HL-60 (cell line): ENCODE measurements at regions not wholly inside any gene's neighbourhood (a gene's known extent, or its start where the extent isn't known, plus 50 kb on each side); places are given as distances from the start of the nearest gene placed in this dataset.

Source experiments
- DNase-seq, 2 experiments: peaks; one replicate each; pipeline ENCODE4 v3.0.0-alpha.2; 2010 to 2020; ENCODE audit warnings: low read depth in 1 of 2, low spot score in 1 of 2
- H3K27ac ChIP-seq: fragments of 250-450 bp; sonication (Bioruptor Pico); replicated peaks from 2 replicates; pipeline ENCODE4 v1.5.1; 2020; ENCODE audit warnings: mild to moderate bottlenecking, moderate library complexity
- H3K27me3 ChIP-seq: fragments of 250-450 bp; sonication (Bioruptor Pico); 2 replicates; pipeline ENCODE4 v1.5.1; 2021; ENCODE audit warnings: mild to moderate bottlenecking, moderate library complexity; ENCODE audit not compliant: insufficient read depth, poor library complexity, severe bottlenecking
- H3K4me3 ChIP-seq: replicated peaks from 2 replicates; pipeline ENCODE4 v1.5.1; 2011; ENCODE audit warnings: mild to moderate bottlenecking, control low read depth, low read length; ENCODE audit not compliant: insufficient read depth
- CTCF ChIP-seq: IDR thresholded peaks from one replicate; pipeline ENCODE4 v1.5.1; 2011; ENCODE audit warnings: low read length, control low read depth, inconsistent platforms; ENCODE audit not compliant: insufficient read depth
- GABPA ChIP-seq: IDR thresholded peaks from 2 replicates; pipeline ENCODE4 v1.6.1; 2012; ENCODE audit warnings: low read depth
- POLR2AphosphoS5 ChIP-seq: IDR thresholded peaks from 2 replicates; pipeline ENCODE4 v1.6.1; 2012; ENCODE audit warnings: low read depth
- REST ChIP-seq: IDR thresholded peaks from 2 replicates; pipeline ENCODE4 v1.6.1; 2012; ENCODE audit warnings: low read depth; ENCODE audit not compliant: insufficient replicate concordance
- SPI1 ChIP-seq: IDR thresholded peaks from 2 replicates; pipeline ENCODE4 v1.6.1; 2012; ENCODE audit warnings: low read depth, mild to moderate bottlenecking, borderline replicate concordance

- TF ChIP-seq REST (no peak), CTCF (no peak), POLR2AphosphoS5 (no peak), GABPA (no peak), SPI1 (no peak)
- peaks cover 1% of the 10 kb centered on the region for H3K27me3 ChIP-seq
- H3K27ac ChIP-seq, result no peak overlapping the region
- no peak overlapping the region for H3K4me3 ChIP-seq
- DNase-seq, result no peak
Observed at GRCh38 chr18:39751161-39751560, 2185.6 kb upstream of the CELF4 start.

- no peak for DNase-seq
- H3K27ac ChIP-seq, result no peak overlapping the region
Observed at GRCh38 chr18:39749154-39749553, 2183.6 kb upstream of the CELF4 start.

GRCh38 chr18:39748727-39749126 lies 2183.1 kb upstream of the CELF4 start:
- Histone ChIP-seq H3K27me3 (no peaks in the 10 kb centered on the region), H3K4me3 (no peak overlapping the region), H3K27ac (no peak overlapping the region)
- DNase-seq, result no peak
- no peak for TF ChIP-seq REST
- no peak for TF ChIP-seq POLR2AphosphoS5
- TF ChIP-seq CTCF, result no peak
- TF ChIP-seq SPI1, result no peak
- no peak for TF ChIP-seq GABPA

More at GRCh38 chr18:39749154-39749553, 2183.6 kb upstream of the CELF4 start:
- no peaks in the 10 kb centered on the region for H3K27me3 ChIP-seq
- H3K4me3 ChIP-seq, result no peak overlapping the region
- TF ChIP-seq GABPA (no peak), POLR2AphosphoS5 (no peak), CTCF (no peak), REST (no peak), SPI1 (no peak)
